Activated T-helper 2 cell treated with anti-CD3 and anti-CD28 coated beads, Interferon-gamma antibody, Interleukin-2, Interleukin-4, amounts not matched to agents 10 μg/mL and 5 μg/mL and 100 μg/mL, durations not matched to agents 14 hours and 24 hours and 36 hours (primary cell): ENCODE measurements at regions not wholly inside any gene's neighbourhood (a gene's known extent, or its start where the extent isn't known, plus 50 kb on each side); places are given as distances from the start of the nearest gene placed in this dataset.

Source experiments
- DNase-seq: peaks from one replicate; pipeline ENCODE4 v3.0.0; 2021; ENCODE audit warnings: low spot score
- H3K27ac Mint-ChIP-seq: one replicate; pipeline ENCODE4 v1.8.0; 2021; ENCODE audit warnings: mixed read lengths
- H3K27me3 Mint-ChIP-seq: one replicate; pipeline ENCODE4 v1.8.0; 2021; ENCODE audit warnings: low read depth, mixed read lengths
- H3K36me3 Mint-ChIP-seq: one replicate; pipeline ENCODE4 v1.8.0; 2021; ENCODE audit warnings: low read depth, mixed read lengths
- H3K4me1 Mint-ChIP-seq: one replicate; pipeline ENCODE4 v1.8.0; 2021; ENCODE audit warnings: low read depth, mixed read lengths
- H3K4me3 Mint-ChIP-seq: one replicate; pipeline ENCODE4 v1.8.0; 2021; ENCODE audit warnings: low read depth, mild to moderate bottlenecking, moderate library complexity, mixed read lengths
- H3K9me3 Mint-ChIP-seq: one replicate; pipeline ENCODE4 v1.8.0; 2021; ENCODE audit warnings: mixed read lengths
- intact Hi-C: fragments of 100-400 bp; cut with micrococcal nuclease; formaldehyde crosslinking; loops from one replicate; pipeline ENCODE4 v1.15.1; 2023

DNA sequence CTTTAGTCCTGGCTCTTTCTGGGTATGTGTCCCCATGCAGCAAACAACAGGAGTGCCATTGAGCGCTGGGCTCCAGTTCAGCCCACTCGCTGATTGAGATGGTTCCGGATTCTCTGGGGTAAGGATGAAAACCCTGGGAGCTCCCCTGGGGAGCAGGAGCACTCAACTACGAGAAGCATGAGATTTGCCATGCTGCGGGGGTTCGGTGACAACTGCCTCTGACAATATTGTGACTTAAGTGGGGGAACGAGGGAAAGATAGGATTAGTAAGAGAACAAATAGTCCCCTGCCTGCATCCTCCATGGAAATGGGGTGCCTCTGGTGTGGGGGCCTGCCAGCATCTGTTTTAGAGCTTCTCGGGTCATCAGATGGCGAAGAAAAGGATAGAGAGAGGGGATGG, 123.6 kb upstream of the IPO9 start:
- DNase-seq, result no peak
- no peaks in the 10 kb centered on the region for H3K27me3 Mint-ChIP-seq
- H3K27ac Mint-ChIP-seq, result no peak overlapping the region
- H3K9me3 Mint-ChIP-seq, result no peaks in the 10 kb centered on the region
- no peaks in the 10 kb centered on the region for H3K4me1 Mint-ChIP-seq
- intact Hi-C loops, result no loop called here
- H3K36me3 Mint-ChIP-seq, result no peaks in the 10 kb centered on the region
- H3K4me3 Mint-ChIP-seq, result no peak overlapping the region

DNA sequence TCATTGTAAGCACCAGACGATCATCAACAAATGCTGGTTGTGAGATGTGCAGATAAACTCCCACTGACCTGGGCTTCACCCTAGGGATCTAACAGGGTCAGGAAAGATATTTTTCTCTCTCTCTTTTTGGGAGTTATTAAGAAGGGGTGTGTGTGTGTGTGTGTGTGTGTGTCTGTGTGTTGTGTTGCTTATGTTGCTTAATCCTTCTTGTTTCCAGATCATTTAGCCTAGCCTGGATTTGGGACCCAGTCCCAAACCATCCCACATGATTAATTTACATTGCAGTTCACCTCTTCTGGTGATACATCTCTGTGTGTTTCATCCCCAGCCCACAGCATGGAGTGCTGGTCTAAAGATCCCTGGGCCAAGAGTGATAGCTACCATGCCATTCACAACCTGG, 122.8 kb upstream of the IPO9 start:
- DNase-seq, result no peak
- intact Hi-C loops, result no loop called here
- Mint-ChIP-seq H3K27ac (no peak overlapping the region), H3K27me3 (no peaks in the 10 kb centered on the region), H3K36me3 (no peaks in the 10 kb centered on the region), H3K4me3 (no peak overlapping the region), H3K4me1 (no peaks in the 10 kb centered on the region), H3K9me3 (no peaks in the 10 kb centered on the region)

DNA sequence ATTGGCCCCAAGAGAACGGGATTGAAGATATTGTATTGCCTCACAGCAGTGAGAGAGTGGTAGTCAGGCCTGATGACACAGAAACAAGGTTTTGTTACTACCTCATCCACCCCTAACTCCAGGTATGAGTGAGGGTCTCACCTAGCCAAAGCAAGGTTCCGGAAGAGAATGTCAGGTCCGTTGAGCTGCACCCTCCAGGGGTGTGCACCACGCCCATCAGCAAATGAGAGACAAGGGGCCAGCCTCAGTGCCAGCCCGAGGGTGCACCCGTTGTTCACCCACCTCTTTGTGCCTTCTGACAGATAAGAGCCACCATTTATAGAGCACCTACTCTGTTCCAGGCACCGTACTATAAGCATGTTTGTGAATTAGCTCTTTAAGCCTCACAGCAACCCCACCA, 121.9 kb upstream of the IPO9 start:
- intact Hi-C loops, result no loop called here
- DNase-seq, result no peak
- Mint-ChIP-seq H3K4me3 (no peak overlapping the region), H3K4me1 (no peaks in the 10 kb centered on the region), H3K36me3 (no peaks in the 10 kb centered on the region), H3K27me3 (no peaks in the 10 kb centered on the region), H3K9me3 (no peaks in the 10 kb centered on the region), H3K27ac (no peak overlapping the region)

DNA sequence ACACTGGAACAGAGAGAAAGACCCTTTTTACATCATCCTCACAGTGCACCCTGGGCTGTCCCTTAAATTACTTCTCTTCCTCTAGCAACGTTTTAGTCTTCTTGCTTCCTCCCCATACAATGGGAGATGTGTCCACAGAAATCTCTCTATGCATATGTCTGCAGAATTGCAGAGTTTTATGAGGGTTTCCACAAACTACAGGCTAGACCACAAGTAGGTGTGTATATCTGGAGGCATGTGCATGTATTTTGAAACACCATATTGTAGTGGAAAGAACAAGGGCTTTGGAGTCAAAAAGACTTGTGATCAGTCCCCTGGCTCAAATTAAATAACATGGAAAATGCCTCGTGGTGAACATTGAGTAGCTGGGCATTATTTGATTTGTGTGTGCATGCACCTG, 121.3 kb upstream of the IPO9 start:
- Mint-ChIP-seq H3K4me3 (no peak overlapping the region), H3K27me3 (no peaks in the 10 kb centered on the region), H3K36me3 (no peaks in the 10 kb centered on the region), H3K27ac (no peak overlapping the region), H3K9me3 (no peaks in the 10 kb centered on the region), H3K4me1 (no peaks in the 10 kb centered on the region)
- intact Hi-C loops, result no loop called here
- DNase-seq, result no peak

DNA sequence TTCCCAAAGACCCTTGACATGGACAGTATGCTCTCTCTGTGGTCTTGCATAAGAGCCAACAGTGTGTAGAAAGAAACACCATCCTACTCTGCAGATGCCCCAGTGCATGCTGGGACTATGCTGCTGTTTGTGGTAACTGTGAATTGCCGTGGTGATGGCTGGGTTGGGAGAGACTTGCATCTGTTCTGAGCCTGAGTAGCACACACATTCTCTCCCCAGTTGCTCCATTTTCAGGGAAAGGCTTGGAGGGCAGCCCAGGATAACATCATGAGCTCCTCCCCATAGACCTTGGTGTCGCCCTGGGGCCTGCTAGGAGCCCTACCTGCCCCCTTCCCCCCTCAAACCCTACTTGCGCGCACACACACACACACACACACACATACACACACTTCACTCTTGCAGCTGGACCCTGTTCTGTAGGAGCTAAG, 120.9 kb upstream of the IPO9 start:
- no peaks in the 10 kb centered on the region for H3K27me3 Mint-ChIP-seq
- no peak for DNase-seq
- H3K36me3 Mint-ChIP-seq, result no peaks in the 10 kb centered on the region
- H3K4me1 Mint-ChIP-seq, result peaks cover under 1% of the 10 kb centered on the region
- intact Hi-C loops, result no loop called here
- no peak overlapping the region for H3K27ac Mint-ChIP-seq
- no peaks in the 10 kb centered on the region for H3K9me3 Mint-ChIP-seq
- H3K4me3 Mint-ChIP-seq, result no peak overlapping the region

DNA sequence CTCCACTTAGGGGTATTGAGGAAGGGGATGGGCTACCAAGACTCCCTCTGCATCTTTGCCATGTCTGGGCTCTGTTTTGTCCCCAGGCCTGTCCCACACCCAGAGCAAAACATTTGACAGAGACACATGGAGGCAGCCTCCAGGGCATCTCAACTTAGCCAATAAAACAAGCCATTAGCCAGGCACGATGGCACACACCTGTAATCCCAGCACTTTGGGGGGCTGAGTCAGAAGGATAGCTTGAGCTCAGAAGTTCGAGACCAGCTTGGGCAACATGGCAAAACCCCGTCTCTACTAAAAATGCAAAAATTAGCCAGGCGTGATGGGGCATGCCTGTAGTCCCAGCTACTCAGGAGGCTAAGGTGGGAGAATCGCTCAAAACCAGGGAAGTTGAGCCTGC, 120.3 kb upstream of the IPO9 start:
- no peaks in the 10 kb centered on the region for H3K36me3 Mint-ChIP-seq
- no peak overlapping the region for H3K27ac Mint-ChIP-seq
- intact Hi-C loops, result loop anchor here (1.0 kb wide), 1 partner anchor 85 kb away; no protein-coding TSS in a partner anchor
- peaks cover 2% of the 10 kb centered on the region for H3K4me1 Mint-ChIP-seq
- no peaks in the 10 kb centered on the region for H3K27me3 Mint-ChIP-seq
- no peaks in the 10 kb centered on the region for H3K9me3 Mint-ChIP-seq
- H3K4me3 Mint-ChIP-seq, result no peak overlapping the region
- no peak for DNase-seq

DNA sequence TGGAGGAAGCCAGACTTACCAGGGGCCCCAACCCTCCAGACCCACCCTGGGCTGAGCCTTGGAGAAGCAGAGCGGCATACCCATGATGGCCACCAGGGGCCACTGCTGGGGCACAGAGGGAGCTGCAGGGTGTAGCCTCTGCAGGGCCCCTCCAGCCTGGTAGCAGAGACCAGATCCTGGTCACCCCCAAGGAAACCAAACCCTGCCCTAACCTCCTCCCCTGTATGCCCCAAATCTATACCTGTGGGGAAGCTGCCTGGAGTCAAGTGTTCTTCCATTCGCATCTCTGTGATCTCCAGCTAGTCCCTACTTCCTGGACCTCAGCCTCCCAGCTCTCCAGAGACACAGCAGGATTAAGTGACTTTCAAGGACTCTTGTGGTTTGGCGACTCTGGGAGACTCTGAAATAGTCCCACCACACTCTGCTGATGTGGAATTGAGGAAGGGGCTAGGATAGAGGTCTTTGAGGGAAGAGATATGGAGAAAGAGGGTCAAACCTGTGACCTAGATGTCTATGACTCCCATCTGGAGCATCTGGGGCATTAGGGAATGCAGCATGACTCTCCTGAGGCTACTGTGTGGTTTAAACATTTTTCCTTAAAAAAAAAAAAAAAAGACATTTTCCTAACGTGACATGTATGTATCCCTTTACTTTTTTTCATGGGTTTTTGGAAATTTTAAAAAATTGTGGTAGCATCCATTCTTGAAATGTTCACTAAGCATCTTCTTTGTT, 119.2 kb upstream of the IPO9 start:
- H3K27me3 Mint-ChIP-seq, result no peaks in the 10 kb centered on the region
- H3K4me1 Mint-ChIP-seq, result peaks cover 2% of the 10 kb centered on the region
- H3K9me3 Mint-ChIP-seq, result no peaks in the 10 kb centered on the region
- no peak overlapping the region for H3K4me3 Mint-ChIP-seq
- peak; percentile 31 for DNase-seq
- H3K36me3 Mint-ChIP-seq, result no peaks in the 10 kb centered on the region
- intact Hi-C loops, result loop anchor here (1.0 kb wide), 1 partner anchor 84 kb away; no protein-coding TSS in a partner anchor
- H3K27ac Mint-ChIP-seq, result no peak overlapping the region

DNA sequence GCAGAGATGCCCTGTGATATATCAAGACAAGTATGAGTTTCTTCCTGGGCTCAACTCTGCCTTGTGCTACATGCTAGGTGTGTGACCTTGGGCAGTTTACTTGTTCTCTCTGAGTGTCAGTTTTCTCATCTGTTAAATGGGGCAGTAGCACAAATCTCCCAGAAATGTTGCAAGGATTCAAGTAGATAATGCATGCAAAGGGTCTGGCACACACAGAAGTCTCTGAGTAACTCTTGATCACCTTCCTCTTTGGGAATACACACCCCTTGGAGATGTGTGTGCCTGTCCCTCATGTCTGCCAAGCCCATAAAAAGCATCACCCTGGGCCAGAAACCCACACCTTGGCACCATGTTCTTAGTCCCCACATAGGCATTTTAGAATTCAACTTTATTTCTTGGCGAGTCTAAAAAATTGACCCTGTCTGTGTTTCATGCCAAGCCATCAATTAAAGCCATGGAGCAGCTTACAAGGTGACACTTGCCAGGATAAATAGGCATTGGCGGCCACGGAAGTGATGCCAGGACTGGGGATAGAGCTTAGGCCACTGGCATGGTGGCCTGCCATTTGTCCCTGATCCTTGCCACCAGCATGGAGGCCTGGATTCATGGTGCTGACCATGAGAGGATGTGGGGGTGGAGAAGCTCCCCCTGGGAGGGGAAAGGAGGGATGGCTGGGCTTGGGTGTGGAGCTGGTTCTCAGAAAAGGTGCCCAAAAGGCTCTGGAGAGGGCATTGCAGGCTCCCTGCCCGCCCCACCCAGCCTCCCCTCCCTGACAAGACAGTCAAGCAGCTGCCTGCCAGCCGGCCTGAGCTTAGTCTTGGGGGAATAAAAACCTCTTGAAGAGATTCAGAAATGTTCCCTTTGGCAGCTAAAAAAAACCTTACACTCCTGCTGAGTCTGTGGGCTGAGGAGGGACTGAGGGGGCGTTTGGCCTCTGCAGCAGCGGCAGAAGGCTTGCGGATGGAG, 118.0 kb upstream of the IPO9 start:
- H3K4me3 Mint-ChIP-seq, result no peak overlapping the region
- no peaks in the 10 kb centered on the region for H3K9me3 Mint-ChIP-seq
- no peak for DNase-seq
- H3K27me3 Mint-ChIP-seq, result no peaks in the 10 kb centered on the region
- no peaks in the 10 kb centered on the region for H3K36me3 Mint-ChIP-seq
- no peak overlapping the region for H3K27ac Mint-ChIP-seq
- H3K4me1 Mint-ChIP-seq, result peaks cover 2% of the 10 kb centered on the region
- intact Hi-C loops, result no loop called here

DNA sequence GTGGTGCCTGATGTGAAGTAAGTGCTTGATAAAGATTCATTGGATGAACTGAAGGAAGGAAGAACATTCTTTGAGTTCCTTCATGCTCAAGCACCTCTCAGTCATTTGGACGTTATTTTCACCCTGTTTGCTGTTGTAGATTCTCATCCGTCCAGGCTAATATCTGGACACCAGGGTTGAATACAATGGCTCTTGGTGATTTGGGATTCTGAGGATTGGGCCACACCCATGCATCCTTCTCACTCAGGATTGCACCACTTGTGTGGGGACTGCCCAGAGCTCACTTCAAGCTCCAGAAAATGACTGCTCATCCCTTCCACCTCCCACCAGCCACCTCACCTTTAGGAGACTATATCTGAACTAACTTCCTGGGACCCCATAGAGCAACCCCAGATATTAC, 117.1 kb upstream of the IPO9 start:
- H3K27ac Mint-ChIP-seq, result no peak overlapping the region
- H3K9me3 Mint-ChIP-seq, result no peaks in the 10 kb centered on the region
- H3K4me3 Mint-ChIP-seq, result no peak overlapping the region
- intact Hi-C loops, result no loop called here
- H3K36me3 Mint-ChIP-seq, result no peaks in the 10 kb centered on the region
- no peak for DNase-seq
- peaks cover 2% of the 10 kb centered on the region for H3K4me1 Mint-ChIP-seq
- H3K27me3 Mint-ChIP-seq, result no peaks in the 10 kb centered on the region

DNA sequence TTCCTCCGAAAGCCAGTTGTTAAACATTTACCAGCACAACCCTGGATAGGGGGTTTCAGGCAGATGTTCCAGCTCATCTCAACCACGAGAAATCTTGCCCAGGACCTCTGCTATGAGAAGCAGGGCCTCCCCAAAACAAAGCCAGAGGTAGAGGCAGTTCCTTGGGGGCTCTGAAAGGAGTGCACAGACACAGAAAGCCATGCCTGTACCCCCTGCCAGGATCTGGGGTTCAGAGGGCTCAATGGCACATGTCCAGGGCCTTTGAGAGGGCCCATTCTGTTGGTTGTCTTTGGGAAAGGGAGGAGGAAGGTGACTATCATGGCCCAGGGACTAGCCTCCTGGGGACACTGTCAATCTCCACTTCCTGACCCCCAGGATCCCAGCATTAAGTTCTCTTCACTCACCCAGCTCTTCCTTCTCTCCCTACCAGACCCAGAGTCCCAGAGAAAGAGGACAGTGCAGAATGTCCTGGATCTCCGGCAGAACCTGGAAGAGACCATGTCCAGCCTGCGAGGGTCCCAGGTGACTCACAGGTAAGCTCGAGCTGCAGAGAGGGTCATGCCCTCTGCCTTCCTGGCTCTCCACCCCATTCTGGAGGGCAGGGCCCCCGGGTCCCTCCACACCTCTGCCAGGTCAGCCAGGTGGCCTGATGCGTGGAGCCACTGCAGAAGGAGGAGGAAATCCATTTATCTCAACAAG, 116.4 kb upstream of the IPO9 start:
- no peaks in the 10 kb centered on the region for H3K36me3 Mint-ChIP-seq
- H3K27ac Mint-ChIP-seq, result no peak overlapping the region
- no peak for DNase-seq
- peaks cover 2% of the 10 kb centered on the region for H3K4me1 Mint-ChIP-seq
- intact Hi-C loops, result no loop called here
- H3K27me3 Mint-ChIP-seq, result no peaks in the 10 kb centered on the region
- no peaks in the 10 kb centered on the region for H3K9me3 Mint-ChIP-seq
- H3K4me3 Mint-ChIP-seq, result no peak overlapping the region

DNA sequence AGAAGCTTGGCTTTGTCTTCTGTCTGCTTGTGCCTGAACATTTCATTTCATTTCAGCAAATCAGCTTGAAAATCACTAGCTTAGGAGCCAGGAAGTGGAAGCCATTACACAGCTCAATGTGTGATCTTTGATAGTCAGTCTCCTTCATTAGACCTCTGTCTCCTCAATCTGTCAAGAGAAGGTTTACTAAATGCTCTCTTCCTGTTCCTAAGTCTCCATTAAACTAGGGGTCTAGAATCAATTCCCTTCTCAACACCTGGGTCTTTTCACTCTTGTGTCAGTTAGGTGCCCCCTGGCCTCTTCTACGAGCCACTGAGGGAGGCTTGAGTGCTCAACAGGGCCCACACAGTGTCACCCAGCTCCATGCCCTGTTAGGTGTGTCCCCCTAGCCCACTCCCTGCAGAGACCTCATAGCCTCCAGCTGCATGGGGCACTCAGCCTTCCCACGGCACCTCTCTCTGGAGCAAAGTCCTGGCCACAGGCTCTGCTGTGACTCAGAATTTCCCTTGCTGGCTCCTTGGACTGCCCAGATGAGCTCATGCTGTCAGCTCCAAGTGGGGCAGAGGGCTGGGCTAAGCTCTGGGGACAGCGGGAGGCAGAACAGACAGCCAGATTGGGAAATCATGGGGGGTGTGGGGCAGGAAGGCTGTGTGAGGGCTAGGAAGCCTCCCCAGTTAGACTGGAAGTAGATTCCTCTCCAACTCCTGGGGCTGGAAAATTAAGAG, 115.7 kb upstream of the IPO9 start:
- Mint-ChIP-seq H3K9me3 (no peaks in the 10 kb centered on the region), H3K4me3 (no peak overlapping the region), H3K27me3 (no peaks in the 10 kb centered on the region), H3K4me1 (peaks cover 2% of the 10 kb centered on the region), H3K36me3 (no peaks in the 10 kb centered on the region), H3K27ac (no peak overlapping the region)
- intact Hi-C loops, result no loop called here
- no peak for DNase-seq

DNA sequence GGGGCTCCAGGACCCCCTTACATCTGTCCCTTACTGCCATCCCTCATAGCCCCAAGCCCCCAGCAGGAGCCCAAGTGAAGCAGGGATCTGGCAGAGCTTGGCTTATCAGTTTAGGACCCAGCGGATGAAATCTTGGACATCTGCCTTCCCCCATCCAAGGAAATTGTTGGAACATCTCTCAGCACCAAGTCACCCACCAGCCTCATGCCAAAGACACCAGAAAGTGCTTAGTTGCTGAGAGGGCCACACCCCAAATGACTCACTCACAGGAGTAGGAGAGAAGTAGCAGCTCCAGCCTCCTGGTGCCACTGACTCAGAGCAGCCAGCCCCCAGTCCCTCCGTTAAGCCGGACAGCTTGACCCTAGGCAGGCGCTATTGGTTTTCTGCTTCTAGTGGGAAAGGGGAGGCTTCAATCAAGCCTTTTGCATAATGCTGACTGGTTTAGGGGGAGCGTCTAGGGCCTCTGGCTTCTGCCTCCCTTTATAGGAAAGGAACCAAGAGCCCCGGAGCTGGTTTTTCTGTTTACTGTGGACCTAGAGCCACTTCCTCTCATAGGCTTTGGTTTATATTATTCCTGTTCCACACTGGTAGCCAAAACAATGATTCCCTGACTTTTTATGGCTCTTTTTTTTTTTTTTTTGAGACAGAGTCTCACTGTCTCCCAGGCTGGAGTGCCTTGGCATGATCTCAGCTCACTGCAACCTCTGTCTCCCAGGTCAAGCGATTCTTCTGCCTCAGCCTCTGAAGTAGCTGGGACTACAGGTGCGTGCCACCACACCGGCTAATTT, 114.2 kb upstream of the IPO9 start:
- intact Hi-C loops, result no loop called here
- Mint-ChIP-seq H3K27me3 (no peaks in the 10 kb centered on the region), H3K27ac (no peak overlapping the region), H3K4me1 (peaks cover 2% of the 10 kb centered on the region), H3K36me3 (no peaks in the 10 kb centered on the region), H3K9me3 (no peaks in the 10 kb centered on the region), H3K4me3 (no peak overlapping the region)
- no peak for DNase-seq
